ENCODE measurements at regions not wholly inside any gene's neighbourhood (a gene's known extent, or its start where the extent isn't known, plus 50 kb on each side); places are given as distances from the start of the nearest gene placed in this dataset.

- DNase-seq: no peak
- Histone ChIP-seq H3K27me3 (ENCODE audit: control insufficient read depth, insufficient read depth, low read length) (no peaks in the 10 kb centered on the region), H3K36me3 (ENCODE audit: control insufficient read depth, insufficient read depth, low read length) (no peaks in the 10 kb centered on the region), H3K27ac (ENCODE audit: low read length) (no peak overlapping the region), H3K4me1 (ENCODE audit: control insufficient read depth, insufficient read depth, low read length) (no peaks in the 10 kb centered on the region), H3K4me3 (ENCODE audit: low read length) (no peak overlapping the region), H3K9me3 (replicated peaks; ENCODE audit: control insufficient read depth, low read depth, low read length) (no peaks in the 10 kb centered on the region)
- WGBS (ENCODE audit: insufficient coverage): no CpG with 5 or more reads among the region's 3 CpGs
Observed at GRCh38 chr6:120675886-120676285, 658.4 kb downstream of the TBC1D32 start.

GRCh38 chr6:120671519-120671918, 662.8 kb downstream of the TBC1D32 start:
- DNase-seq: no peak
- H3K36me3 ChIP-seq (ENCODE audit: control insufficient read depth, insufficient read depth, low read length): no peaks in the 10 kb centered on the region
- no peak overlapping the region for H3K27ac ChIP-seq (ENCODE audit: low read length)
- H3K9me3 ChIP-seq (replicated peaks; ENCODE audit: control insufficient read depth, low read depth, low read length): no peaks in the 10 kb centered on the region
- H3K4me1 ChIP-seq (ENCODE audit: control insufficient read depth, insufficient read depth, low read length): no peaks in the 10 kb centered on the region
- no peak overlapping the region for H3K4me3 ChIP-seq (ENCODE audit: low read length)
- no CpG with 5 or more reads among the region's 4 CpGs for WGBS (ENCODE audit: insufficient coverage)
- no peaks in the 10 kb centered on the region for H3K27me3 ChIP-seq (ENCODE audit: control insufficient read depth, insufficient read depth, low read length)

- DNase-seq: no peak
- Histone ChIP-seq H3K4me1 (ENCODE audit: control insufficient read depth, insufficient read depth, low read length) (no peaks in the 10 kb centered on the region), H3K27me3 (ENCODE audit: control insufficient read depth, insufficient read depth, low read length) (no peaks in the 10 kb centered on the region), H3K9me3 (replicated peaks; ENCODE audit: control insufficient read depth, low read depth, low read length) (no peaks in the 10 kb centered on the region), H3K27ac (ENCODE audit: low read length) (no peak overlapping the region), H3K4me3 (ENCODE audit: low read length) (no peak overlapping the region), H3K36me3 (ENCODE audit: control insufficient read depth, insufficient read depth, low read length) (no peaks in the 10 kb centered on the region)
- WGBS (ENCODE audit: insufficient coverage): no CpG with 5 or more reads among the region's 2 CpGs
Observed at GRCh38 chr6:120652506-120652905, 681.8 kb downstream of the TBC1D32 start.

GRCh38 chr6:120648713-120649112, 685.6 kb downstream of the TBC1D32 start:
- Histone ChIP-seq H3K27me3 (ENCODE audit: control insufficient read depth, insufficient read depth, low read length) (no peaks in the 10 kb centered on the region), H3K9me3 (replicated peaks; ENCODE audit: control insufficient read depth, low read depth, low read length) (no peaks in the 10 kb centered on the region), H3K4me1 (ENCODE audit: control insufficient read depth, insufficient read depth, low read length) (no peaks in the 10 kb centered on the region), H3K27ac (ENCODE audit: low read length) (no peak overlapping the region), H3K4me3 (ENCODE audit: low read length) (no peak overlapping the region), H3K36me3 (ENCODE audit: control insufficient read depth, insufficient read depth, low read length) (no peaks in the 10 kb centered on the region)
- no peak for DNase-seq
- WGBS (ENCODE audit: insufficient coverage): no CpG with 5 or more reads among the region's 2 CpGs

GRCh38 chr6:120646101-120646500, 688.2 kb downstream of the TBC1D32 start:
- H3K27ac ChIP-seq (ENCODE audit: low read length): no peak overlapping the region
- H3K36me3 ChIP-seq (ENCODE audit: control insufficient read depth, insufficient read depth, low read length): no peaks in the 10 kb centered on the region
- no peaks in the 10 kb centered on the region for H3K4me1 ChIP-seq (ENCODE audit: control insufficient read depth, insufficient read depth, low read length)
- WGBS (ENCODE audit: insufficient coverage): no CpG with 5 or more reads among the region's 2 CpGs
- no peaks in the 10 kb centered on the region for H3K9me3 ChIP-seq (replicated peaks; ENCODE audit: control insufficient read depth, low read depth, low read length)
- no peaks in the 10 kb centered on the region for H3K27me3 ChIP-seq (ENCODE audit: control insufficient read depth, insufficient read depth, low read length)
- no peak overlapping the region for H3K4me3 ChIP-seq (ENCODE audit: low read length)
- DNase-seq: no peak

- no peak overlapping the region for H3K27ac ChIP-seq (ENCODE audit: low read length)
- no CpG with 5 or more reads among the region's 1 CpG for WGBS (ENCODE audit: insufficient coverage)
- H3K4me1 ChIP-seq (ENCODE audit: control insufficient read depth, insufficient read depth, low read length): no peaks in the 10 kb centered on the region
- no peaks in the 10 kb centered on the region for H3K27me3 ChIP-seq (ENCODE audit: control insufficient read depth, insufficient read depth, low read length)
- DNase-seq: no peak
- H3K36me3 ChIP-seq (ENCODE audit: control insufficient read depth, insufficient read depth, low read length): no peaks in the 10 kb centered on the region
- H3K4me3 ChIP-seq (ENCODE audit: low read length): no peak overlapping the region
- no peaks in the 10 kb centered on the region for H3K9me3 ChIP-seq (replicated peaks; ENCODE audit: control insufficient read depth, low read depth, low read length)
Observed at GRCh38 chr6:120632975-120633374, 701.3 kb downstream of the TBC1D32 start.

GRCh38 chr6:120627612-120628011, 706.7 kb downstream of the TBC1D32 start:
- Histone ChIP-seq H3K27me3 (ENCODE audit: control insufficient read depth, insufficient read depth, low read length) (no peaks in the 10 kb centered on the region), H3K4me1 (ENCODE audit: control insufficient read depth, insufficient read depth, low read length) (no peaks in the 10 kb centered on the region), H3K4me3 (ENCODE audit: low read length) (no peak overlapping the region), H3K9me3 (replicated peaks; ENCODE audit: control insufficient read depth, low read depth, low read length) (peaks cover 2% of the 10 kb centered on the region), H3K27ac (ENCODE audit: low read length) (no peak overlapping the region), H3K36me3 (ENCODE audit: control insufficient read depth, insufficient read depth, low read length) (no peaks in the 10 kb centered on the region)
- no peak for DNase-seq
- 83% methylated on average over 1 of the region's 3 CpGs for WGBS (ENCODE audit: insufficient coverage)

GRCh38 chr6:120622127-120622631, 712.1 kb downstream of the TBC1D32 start:
- Histone ChIP-seq H3K9me3 (replicated peaks; ENCODE audit: control insufficient read depth, low read depth, low read length) (peaks cover 2% of the 10 kb centered on the region), H3K4me1 (ENCODE audit: control insufficient read depth, insufficient read depth, low read length) (no peaks in the 10 kb centered on the region), H3K27me3 (ENCODE audit: control insufficient read depth, insufficient read depth, low read length) (no peaks in the 10 kb centered on the region), H3K27ac (ENCODE audit: low read length) (no peak overlapping the region), H3K36me3 (ENCODE audit: control insufficient read depth, insufficient read depth, low read length) (no peaks in the 10 kb centered on the region), H3K4me3 (ENCODE audit: low read length) (no peak overlapping the region)
- no CpG with 5 or more reads among the region's 1 CpG for WGBS (ENCODE audit: insufficient coverage)
- DNase-seq: no peak

- no peak overlapping the region for H3K27ac ChIP-seq (ENCODE audit: low read length)
- H3K36me3 ChIP-seq (ENCODE audit: control insufficient read depth, insufficient read depth, low read length): no peaks in the 10 kb centered on the region
- H3K9me3 ChIP-seq (replicated peaks; ENCODE audit: control insufficient read depth, low read depth, low read length): no peaks in the 10 kb centered on the region
- no peak overlapping the region for H3K4me3 ChIP-seq (ENCODE audit: low read length)
- WGBS (ENCODE audit: insufficient coverage): no CpG with 5 or more reads among the region's 1 CpG
- H3K27me3 ChIP-seq (ENCODE audit: control insufficient read depth, insufficient read depth, low read length): no peaks in the 10 kb centered on the region
- DNase-seq: no peak
- no peaks in the 10 kb centered on the region for H3K4me1 ChIP-seq (ENCODE audit: control insufficient read depth, insufficient read depth, low read length)
Observed at GRCh38 chr6:120620900-120621299, 713.4 kb downstream of the TBC1D32 start.

GRCh38 chr6:120615238-120615637, 719.0 kb downstream of the TBC1D32 start:
- DNase-seq: no peak
- Histone ChIP-seq H3K4me3 (ENCODE audit: low read length) (no peak overlapping the region), H3K27me3 (ENCODE audit: control insufficient read depth, insufficient read depth, low read length) (no peaks in the 10 kb centered on the region), H3K36me3 (ENCODE audit: control insufficient read depth, insufficient read depth, low read length) (no peaks in the 10 kb centered on the region), H3K9me3 (replicated peaks; ENCODE audit: control insufficient read depth, low read depth, low read length) (no peaks in the 10 kb centered on the region), H3K4me1 (ENCODE audit: control insufficient read depth, insufficient read depth, low read length) (no peaks in the 10 kb centered on the region), H3K27ac (ENCODE audit: low read length) (no peak overlapping the region)
- WGBS (ENCODE audit: insufficient coverage): no CpG with 5 or more reads among the region's 3 CpGs

GRCh38 chr6:120614723-120615122, 719.6 kb downstream of the TBC1D32 start:
- DNase-seq: no peak
- no peaks in the 10 kb centered on the region for H3K27me3 ChIP-seq (ENCODE audit: control insufficient read depth, insufficient read depth, low read length)
- H3K9me3 ChIP-seq (replicated peaks; ENCODE audit: control insufficient read depth, low read depth, low read length): no peaks in the 10 kb centered on the region
- H3K27ac ChIP-seq (ENCODE audit: low read length): no peak overlapping the region
- WGBS (ENCODE audit: insufficient coverage): no CpG with 5 or more reads among the region's 2 CpGs
- H3K4me1 ChIP-seq (ENCODE audit: control insufficient read depth, insufficient read depth, low read length): no peaks in the 10 kb centered on the region
- no peak overlapping the region for H3K4me3 ChIP-seq (ENCODE audit: low read length)
- no peaks in the 10 kb centered on the region for H3K36me3 ChIP-seq (ENCODE audit: control insufficient read depth, insufficient read depth, low read length)
